Left hindlimb (tissue), 1 donor: ENCODE measurements at regions not wholly inside any gene's neighbourhood (a gene's known extent, or its start where the extent isn't known, plus 50 kb on each side); places are given as distances from the start of the nearest gene placed in this dataset.

Experiments used
- DNase-seq: peaks from one replicate; pipeline ENCODE4 v3.0.0-alpha.2; 2018

DNA sequence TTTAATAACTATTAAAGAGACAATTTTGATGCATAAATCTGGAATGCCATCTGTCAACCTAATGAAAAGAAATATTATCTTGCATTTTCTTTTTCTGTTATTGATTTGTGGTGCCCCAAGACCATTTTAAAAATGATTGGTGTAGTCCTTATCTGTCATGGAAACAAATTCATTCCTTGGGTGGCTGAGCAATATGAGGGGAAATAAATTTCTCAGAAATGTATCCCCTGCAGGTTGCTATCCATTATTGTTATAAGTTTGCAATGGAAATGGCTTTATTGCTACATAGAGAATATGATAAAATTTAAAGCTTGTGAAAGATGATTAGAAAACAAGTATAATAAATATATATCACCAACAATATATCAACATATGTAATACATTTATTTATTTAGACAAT is 607.0 kb downstream of the DNAJB9 start:
- DNase-seq = no peak

DNA sequence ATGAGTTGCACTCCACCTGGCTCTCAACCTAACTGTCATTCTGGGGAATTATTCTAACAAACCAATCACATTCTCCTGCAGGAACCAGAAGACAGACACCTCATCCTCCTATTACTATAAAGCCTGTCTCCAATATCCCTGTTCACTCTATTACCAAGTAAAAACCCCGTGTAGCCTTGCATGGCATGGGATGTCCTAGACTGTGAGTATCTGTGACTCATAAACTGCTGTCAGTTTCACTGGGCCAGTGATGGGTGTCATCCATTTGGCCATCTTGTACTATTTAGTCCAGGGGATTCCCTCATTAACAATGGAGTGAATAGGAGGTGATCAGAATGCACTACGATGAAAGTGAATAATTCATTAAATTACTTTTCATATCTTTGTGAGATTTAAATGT is 608.7 kb downstream of the DNAJB9 start:
- DNase-seq = no peak

DNA sequence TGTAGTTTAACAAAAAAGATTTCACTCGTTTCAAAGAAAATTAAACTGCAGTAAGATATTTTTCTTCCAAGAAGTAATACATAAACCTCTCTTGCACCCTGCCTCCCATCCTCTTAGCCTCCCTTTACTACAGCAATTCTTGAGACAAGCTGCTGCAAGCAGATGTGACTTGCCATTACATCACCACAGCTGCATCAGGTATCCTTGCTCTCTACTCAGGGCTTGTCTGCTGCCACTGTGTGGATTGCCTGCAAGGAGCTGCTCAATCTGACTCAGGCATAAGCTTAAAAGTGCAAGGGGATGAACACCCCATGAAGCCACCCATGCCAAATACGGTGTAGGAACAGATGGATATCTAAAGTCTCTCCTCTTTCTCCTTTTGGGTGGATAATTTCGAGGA is 609.9 kb downstream of the DNAJB9 start:
- DNase-seq = no peak

DNA sequence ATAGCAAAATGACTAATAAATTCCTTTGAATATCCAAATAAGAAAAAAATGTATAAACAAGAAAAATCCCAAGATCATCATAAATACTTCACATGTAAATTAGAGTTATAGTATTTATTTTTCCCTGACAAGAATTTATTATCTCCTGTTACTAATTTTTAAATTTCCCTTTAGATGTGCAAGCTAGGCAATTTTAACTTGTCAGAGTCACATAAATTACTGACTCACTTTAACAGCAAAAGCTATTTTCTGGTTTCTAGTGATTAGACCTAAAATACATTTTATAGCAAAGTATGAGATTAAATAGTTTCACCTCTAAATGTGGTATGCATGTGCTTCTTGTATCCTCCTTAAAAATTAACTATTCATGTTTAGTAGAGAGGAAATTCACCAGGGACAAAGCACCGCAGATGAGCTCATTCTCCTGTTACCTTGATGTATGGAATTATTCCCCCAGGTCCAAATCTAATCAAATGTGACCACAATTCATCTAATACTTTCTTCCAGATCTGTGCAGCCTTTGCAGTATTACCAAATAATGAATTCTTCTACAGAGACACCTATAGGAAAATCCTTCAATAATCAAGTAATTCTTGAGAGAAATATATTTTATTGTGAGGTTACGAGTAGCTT is 621.2 kb downstream of the DNAJB9 start:
- no peak for DNase-seq

DNA sequence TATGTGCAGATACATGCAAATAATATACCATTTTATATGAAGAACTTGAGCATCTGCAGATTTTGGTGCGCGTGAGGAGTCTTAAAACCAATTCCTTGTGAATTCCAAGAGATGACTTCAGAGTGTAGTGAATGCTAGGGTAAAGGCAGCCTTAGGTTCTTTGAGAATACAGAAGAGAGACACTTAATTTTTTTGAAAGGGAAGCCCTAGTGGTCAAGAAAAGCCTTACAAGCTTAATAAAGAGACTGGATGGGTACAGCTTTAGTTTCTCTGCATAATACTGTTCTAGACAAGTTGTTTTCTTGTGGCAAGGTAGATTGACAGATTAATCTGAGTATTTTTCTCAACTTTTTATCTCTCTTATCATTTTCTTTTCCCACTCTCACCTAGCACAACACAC is 636.5 kb downstream of the DNAJB9 start:
- DNase-seq = no peak

DNA sequence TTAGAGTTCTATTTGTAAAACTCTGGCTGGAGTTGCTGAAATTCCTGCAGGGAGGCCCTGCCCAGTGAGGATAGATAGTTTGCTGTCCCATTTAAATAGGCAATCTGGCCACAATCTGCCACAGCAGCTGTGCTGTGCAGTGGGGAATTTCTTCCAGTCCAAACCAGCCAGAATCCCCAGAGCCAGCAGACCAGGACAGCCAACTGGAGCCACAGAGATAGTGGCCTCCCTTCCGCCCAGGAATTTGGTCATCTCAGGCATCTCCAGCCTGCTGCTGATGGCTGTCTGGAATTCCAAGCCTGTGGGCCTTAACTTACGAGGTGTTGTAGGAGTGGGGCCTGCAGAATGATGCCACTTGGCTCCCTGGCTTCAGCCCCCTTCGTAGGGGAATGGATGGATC is 643.4 kb downstream of the DNAJB9 start:
- no peak for DNase-seq

DNA sequence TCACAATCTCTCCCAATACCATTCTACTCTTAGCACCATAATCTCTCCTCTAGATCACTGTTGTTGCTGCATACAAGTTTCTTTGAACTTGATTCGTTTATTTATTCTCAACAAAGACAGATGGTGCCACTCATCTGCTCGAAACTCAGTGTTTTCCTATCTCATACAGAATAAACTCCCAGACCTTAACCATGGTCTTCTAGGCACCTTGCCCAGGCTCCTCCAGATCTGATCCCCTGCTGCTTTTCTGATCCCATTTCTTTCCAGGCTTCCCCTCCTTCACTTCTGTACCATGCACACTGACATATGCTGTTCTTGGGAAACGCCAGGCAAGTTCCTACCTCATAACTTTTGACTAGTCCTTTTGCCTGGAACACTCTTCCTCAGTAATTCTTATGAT is 645.7 kb downstream of the DNAJB9 start:
- no peak for DNase-seq

DNA sequence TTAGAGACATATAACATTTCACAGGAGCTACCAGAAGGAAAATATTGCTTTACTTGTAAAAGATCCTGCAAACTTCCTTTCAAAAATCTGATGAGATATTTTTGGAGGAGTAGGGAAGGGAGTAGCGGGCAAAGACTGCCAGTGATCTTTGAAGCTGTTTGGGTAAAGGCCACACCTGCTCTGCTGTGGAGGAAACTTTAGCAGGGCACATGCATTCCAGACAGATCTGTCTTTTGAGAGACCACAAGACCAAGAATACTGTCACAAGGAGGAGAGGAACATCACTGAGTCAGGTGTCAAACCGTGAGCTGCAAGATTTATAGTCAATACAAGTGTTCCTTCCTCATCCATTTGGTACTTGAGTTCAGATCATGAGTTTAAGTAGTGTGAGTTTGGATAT is 654.4 kb downstream of the DNAJB9 start:
- no peak for DNase-seq

DNA sequence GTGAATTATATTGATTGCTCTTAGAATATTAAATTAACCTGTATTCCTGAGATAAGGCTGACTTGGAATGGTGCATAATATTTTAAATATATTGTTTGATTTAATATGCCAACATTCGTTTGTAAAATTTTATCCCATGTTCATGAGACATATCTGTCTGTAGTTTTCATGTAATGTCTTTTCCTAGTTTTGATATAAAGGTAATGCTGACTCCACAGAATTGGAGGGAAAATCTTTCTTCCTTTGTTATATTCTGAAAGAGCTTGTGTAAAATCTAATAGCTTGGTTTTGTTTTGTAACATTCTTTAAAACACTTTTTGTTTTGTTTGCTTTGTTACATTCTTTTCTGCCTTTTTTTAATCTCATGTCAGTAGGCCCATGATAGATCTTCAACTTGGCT is 657.0 kb downstream of the DNAJB9 start:
- DNase-seq = no peak

DNA sequence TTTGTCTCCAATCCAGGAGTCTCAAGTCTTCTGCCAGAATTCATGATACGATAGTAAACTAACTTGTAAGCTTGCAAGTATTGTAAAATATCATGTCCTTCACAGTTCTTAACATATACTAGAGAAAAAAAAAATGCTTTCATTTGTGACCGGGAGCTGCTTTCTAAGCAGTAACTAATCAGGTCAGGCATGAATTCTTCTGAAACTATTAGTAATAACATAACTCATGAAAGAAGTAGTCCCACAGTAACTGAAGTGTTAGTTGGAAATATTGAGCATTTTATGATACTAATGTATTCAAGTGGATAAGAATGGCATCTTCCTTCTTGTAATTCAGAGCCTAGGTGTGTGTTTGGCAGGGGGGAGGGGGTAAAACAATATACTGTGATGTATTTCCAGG is 665.6 kb downstream of the DNAJB9 start:
- no peak for DNase-seq

DNA sequence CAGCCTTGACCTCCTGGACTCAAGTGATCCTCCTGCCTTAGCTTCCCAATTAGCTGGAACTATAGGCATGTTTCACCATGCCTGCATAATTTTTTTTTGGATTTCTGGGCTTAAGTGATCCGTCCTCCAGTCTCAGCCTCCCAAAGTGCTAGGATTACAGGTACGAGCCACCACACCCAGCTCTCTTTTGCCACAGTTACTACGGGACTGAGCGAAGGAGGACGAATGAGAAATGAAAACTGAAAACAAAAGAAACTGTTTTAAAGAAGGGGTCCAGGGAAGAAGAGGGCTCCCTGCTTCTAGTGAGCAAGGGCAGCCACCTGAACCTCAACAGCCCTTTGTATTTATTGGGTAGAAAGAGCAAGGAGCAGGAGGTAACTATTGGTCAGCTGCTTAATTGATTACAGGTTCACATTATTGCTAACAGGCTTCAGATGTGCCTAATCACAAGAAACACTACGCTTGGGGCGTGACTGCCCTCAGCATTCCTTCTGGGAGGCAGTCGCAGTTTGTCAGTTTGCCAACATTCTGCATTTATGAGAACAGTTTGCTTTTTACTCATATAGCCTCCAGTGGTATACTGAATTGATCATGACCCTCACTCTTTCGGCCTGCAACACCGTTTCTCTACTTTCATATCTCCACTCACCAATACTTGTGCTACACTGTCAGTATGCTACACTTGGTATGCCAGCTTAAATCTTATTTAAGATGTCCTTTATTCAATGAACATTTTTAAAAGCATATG is 676.8 kb downstream of the DNAJB9 start:
- no peak for DNase-seq

DNA sequence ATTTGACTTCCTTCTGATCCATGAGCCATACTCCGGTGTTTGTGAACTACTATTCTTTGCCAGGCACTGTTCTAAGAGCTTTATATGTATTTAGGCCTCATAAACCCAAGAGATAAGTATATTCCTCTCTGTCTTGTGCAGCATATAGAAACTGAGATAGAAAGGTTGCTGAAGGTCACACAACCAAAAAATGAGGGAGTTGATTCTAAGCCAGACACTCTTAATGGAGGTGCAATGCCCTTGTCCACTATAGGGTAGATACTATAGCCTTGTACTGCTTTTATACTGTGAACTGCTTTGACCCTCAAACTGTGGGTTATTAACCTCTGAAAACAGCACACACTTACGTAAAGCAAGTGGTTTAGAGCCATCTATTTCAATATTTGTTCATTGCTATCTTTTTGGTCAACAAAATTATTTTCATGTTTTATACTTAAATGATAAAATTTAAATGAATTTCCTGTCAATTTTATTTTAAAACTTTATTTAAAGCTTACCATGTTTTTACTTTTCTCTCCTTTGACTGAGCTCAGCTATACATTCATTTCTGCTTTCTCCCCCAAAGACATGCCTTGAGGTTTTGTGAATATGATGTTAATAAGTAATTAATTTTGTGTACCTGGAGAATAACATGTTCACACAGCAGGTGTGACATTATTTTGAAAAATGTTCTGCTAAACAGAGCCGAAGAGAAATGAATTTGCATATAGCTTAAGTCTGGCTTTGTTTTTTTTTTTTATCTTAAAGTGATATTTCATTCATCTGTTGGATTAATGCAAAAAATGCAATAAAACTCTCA is 687.3 kb downstream of the DNAJB9 start:
- no peak for DNase-seq

DNA sequence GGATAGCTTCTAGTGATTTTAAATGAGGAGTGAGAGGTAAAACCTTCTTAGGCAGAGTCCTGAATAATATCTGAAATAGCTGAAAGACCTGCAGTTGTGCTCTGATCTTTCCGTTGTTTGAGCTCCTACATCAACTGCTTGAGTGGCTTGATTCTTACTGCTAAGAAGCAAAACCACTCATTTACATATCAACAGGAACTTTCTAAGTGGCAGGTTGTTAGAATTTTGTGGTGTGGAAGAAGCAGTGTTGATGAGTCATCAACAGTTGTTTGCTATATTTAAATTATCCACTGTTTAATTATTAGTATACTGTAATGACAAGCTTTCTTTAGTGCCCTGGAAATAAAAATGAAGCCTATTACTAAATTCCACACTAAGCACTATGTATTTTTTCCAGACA is 689.5 kb downstream of the DNAJB9 start:
- no peak for DNase-seq

DNA sequence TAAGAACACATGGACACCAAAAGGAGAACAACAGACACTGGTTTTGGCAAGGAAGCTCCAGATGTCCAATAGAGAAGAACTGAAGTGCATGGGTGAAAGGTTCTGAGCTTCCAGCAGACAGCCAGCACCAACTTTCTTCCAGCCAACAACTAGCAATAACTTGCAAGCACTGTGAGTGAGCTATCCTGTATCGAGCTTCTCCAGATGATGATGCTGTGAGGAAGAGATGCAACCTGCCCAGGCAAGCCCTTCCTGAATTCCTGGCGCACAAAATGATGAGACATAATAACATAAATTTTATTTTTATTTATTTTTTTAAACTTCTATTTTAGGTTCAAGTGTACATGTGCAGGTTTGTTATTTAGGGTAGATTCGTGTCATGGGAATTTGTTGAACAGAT is 692.1 kb downstream of the DNAJB9 start:
- DNase-seq = no peak

DNA sequence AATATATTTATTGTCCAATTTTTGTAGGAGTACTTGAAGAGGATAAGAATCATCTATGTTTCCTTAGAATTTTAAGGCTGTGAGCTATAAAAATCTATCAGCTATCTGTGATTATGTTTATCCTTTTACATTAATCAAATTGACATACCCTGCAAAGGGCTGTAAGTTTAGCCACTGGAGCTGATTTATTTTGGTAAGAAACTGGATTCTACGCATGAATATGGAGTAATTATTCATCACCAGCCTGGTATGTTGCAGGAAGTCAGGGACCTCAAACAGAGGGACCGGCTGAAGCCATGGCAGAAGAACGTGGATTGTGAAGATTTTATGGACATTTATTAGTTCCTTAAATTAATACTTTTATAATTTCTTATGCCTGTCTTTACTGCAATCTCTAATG is 696.9 kb downstream of the DNAJB9 start:
- DNase-seq = no peak

DNA sequence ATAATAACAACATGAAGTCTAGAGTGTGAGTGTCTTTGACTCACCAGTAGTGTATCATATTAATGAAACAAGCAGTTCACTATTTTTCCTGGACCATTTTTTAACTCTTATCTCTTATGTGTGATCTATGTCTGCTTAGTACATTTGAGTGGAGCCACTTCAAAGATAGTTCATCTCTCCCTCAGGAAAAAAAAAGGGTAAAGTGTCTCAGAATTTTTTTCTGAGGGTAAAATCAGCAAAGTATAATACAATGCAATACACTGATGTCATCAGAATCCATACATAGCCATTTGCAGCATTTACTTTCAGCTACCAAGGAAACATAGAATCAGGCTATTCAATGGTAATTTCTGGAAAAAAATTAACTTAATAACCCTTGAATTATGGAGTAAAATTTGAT is 706.7 kb downstream of the DNAJB9 start:
- no peak for DNase-seq

DNA sequence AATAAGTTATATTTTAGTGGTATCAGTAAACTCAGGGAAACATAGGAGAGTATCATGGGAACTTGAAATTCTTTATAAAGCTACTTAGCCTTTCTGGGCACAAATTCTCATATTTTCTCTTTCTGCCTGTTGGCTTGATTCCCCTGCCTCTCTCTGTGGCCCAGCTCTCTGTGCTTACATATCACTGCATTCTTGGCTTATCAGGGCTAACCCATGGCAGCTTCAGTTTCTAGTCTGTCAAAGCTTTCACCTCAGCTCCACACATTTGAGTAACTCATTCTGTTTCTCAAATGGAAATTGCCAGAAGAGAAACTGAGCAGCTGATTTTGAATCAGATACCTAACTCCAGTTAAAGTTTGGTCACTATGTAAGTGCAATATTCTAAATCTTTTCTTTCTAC is 713.1 kb downstream of the DNAJB9 start:
- no peak for DNase-seq

DNA sequence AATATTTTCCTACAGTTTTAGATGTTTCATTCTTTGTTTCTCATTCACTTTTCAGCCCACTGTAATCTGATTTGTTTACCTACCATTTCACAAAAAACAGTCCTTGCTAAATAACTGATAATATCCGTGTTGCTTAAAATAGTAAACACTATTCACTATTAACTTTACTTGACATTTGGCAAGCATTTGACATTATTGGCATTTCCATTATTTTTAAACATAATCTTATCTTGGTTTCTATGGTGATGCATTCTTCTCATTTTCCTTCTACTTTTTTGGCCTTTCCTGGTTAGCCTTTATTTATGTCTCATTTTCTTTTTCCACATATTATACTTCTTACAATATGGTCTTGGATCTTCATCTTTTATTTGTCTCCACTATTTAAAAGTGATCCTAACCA is 715.3 kb downstream of the DNAJB9 start:
- no peak for DNase-seq

DNA sequence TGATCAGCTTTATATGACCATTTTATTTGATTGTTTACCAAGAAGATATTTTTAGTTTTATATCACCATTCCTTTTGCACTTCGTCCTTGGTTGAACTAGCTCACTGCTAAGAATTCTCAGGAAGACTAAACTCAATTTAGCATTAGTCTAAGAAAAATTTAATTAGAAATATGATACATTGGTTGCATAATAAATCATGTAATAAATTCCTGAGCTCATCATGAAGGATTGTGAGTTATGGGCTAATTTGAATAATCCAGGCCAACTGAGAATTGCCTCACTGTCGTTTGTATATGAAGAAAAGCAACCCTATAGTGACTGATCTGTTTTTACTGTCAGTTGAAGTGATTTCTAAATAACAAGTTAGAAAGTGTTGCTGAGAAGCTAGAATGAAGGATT is 725.5 kb downstream of the DNAJB9 start:
- DNase-seq = no peak

DNA sequence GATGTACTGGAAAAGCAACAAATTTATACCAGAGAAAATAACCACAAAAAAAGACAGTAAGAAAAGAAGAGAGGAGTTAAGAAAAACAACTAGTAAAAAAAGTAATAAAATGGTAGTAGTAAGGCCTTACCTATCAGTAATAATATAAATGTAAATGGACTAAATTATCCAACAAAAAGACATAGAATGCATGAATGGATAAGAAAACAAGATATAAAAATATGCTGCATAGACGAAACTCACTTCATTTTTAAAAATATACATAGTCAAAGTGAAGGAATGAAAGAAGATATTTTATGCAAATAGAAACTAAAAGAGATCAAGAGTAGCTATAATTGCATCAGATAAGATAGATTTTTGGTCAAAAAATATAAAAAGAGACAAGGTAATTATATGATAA is 739.1 kb downstream of the DNAJB9 start:
- no peak for DNase-seq

DNA sequence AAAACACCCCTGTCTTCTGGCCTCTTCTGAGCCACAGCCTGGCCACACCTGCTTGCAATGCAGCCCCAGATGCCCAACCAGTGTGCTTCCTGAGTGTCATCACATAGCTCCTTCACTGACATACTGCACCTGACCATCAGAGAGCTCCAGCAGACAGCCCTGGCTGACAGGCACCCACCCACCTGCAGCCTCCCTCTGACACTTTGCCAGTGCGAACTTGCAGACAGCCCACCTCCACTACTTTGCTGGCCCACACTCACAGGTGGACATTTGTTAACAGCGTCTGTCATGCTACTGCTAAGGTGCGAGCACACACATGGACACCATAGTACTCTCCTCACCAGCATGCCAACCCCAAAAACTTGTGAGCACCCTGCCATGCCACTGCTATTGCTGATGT is 740.1 kb downstream of the DNAJB9 start:
- no peak for DNase-seq

DNA sequence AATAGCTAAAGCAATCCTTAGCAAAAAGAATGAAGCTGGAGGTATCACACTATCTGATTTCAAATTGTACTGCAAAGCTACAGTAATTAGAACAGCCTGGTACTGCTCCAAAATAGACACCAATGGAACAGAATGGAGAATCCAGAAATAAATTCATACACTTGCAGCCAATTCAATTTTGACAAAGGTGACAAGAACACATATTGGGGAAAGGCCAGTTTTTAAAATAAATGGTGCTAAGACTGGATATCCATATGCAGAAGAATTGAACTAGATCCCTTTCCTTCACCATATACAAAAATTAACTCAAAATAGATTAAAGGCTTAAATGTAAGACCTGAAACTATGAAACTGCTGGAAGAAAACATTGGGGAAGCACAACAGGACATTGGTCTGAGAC is 748.5 kb downstream of the DNAJB9 start:
- DNase-seq = no peak

DNA sequence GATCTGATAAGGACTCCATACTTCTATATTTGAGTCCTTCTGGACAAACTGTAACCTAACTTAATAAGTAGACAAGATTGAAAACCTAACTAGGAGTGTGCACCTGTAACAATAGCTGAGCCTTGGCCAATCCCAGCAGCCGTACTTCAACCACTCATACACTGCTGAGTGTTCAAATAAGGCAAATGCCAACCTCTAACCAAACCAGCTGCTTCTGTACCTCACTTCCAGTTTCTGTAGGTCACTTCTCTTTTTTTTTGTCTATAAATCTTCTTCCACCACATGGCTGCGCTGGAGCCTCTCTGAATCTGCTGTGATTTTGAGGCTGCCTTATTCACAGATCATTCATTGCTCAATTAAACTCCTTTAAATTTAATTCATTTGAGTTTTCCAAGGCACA is 753.2 kb downstream of the DNAJB9 start:
- no peak for DNase-seq

DNA sequence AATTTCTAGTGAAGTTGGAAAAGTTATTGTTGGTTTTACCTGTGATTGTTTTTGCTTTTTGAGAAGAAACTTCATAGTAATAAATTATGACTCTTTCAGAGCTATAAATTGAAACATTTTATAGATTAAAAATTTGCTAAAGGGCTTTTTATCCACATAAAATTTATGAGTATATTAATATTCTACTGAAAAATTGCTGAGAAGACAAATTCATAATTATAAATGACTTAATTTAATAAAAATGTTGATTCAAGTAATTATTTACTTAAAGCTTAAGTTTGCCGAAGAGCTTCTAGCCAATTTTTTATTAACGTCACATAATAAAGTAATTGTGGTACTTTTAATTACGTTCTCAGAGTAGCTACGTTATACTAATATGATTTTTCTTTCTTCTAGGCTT is 761.7 kb downstream of the DNAJB9 start:
- no peak for DNase-seq
